ENCODE measurements at regions not wholly inside any gene's neighbourhood (a gene's known extent, or its start where the extent isn't known, plus 50 kb on each side); places are given as distances from the start of the nearest gene placed in this dataset.

DNA sequence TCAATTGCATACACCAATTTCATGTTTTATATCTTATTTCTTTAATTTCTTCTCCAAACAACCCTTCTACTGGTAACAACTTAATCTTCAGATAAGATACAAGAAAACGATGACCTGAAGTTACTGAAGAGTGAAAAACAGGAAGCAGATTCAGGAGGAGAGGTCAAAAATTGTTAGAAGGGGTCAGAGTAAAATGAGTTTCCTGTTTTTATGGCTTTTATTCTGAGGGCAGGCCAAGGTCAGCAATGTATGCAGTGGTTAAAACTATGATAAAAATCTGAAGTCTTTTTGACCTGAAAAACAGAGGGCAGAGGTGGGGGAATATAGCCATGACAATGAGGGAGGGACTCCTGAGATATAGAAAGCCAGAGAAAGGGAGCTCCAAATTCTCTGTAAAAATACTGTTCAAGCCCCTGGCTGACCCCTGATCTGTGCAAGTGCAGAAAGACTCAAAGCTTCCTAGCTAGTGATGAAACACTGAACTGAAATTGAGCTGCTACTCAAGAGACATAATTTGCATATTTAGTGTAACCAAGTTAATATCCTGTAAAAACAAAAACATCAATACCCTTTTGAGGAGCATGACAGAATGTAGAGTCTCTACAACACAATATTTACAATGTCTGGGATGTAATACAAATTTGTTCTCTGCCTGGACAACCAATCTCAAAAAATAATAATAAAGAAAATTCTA is 514.3 kb upstream of the SEL1L start:
- no peaks in the 10 kb centered on the region for H3K36me3 ChIP-seq (ENCODE audit: control insufficient read depth in 1 of 2, insufficient read depth in 2 of 2, low read length in 1 of 2)
- no peak overlapping the region for H3K4me3 ChIP-seq (ENCODE audit: low read length in 2 of 2)
- no peaks in the 10 kb centered on the region for H3K9me3 ChIP-seq (ENCODE audit: control insufficient read depth, low read length)
- no peaks in the 10 kb centered on the region for H3K4me1 ChIP-seq (ENCODE audit: control insufficient read depth in 1 of 2, insufficient read depth in 2 of 2, low read length in 2 of 2)
- no peaks in the 10 kb centered on the region for H3K27me3 ChIP-seq (ENCODE audit: control insufficient read depth in 1 of 2, insufficient read depth in 2 of 2, low read length in 1 of 2)
- no peak for ATAC-seq (ENCODE audit: low FRiP score)
- WGBS, 2 donors = 28 to 59% methylated on average over 1 of the region's 1 CpG
- intact Hi-C loops (cut with DNase I) = no loop called here
- no peak overlapping the region for H3K27ac ChIP-seq (ENCODE audit: low read depth in 1 of 2, low read length in 2 of 2)
- no peak for DNase-seq

DNA sequence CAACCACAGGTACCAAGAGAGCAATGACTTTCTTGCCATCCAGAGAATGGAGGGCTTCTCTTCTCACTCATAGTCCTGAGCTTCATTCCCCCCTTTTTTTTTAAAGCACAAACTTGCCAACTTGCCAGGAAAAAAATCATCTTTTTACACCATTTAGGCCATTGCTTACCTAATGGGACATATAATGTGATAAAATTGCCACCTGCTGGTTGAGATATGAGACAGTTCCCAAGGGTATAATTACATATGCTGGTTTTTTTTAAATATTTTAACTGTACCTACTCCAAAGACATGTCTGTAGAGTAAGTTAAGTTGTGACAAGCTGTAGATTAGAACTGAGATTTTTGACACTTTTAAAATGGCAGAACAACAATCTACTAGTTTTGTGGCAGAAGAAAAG is 519.1 kb upstream of the SEL1L start:
- intact Hi-C loops (cut with DNase I) = no loop called here
- Histone ChIP-seq H3K4me1 (ENCODE audit: control insufficient read depth in 1 of 2, insufficient read depth in 2 of 2, low read length in 2 of 2) (peaks cover 0 to 2% of the 10 kb centered on the region in 2 donors), H3K27me3 (ENCODE audit: control insufficient read depth in 1 of 2, insufficient read depth in 2 of 2, low read length in 1 of 2) (no peaks in the 10 kb centered on the region), H3K4me3 (ENCODE audit: low read length in 2 of 2) (no peak overlapping the region), H3K36me3 (ENCODE audit: control insufficient read depth in 1 of 2, insufficient read depth in 2 of 2, low read length in 1 of 2) (no peaks in the 10 kb centered on the region), H3K27ac (ENCODE audit: low read depth in 1 of 2, low read length in 2 of 2) (no peak overlapping the region), H3K9me3 (ENCODE audit: control insufficient read depth, low read length) (no peaks in the 10 kb centered on the region)
- DNase-seq (no peak), ATAC-seq (ENCODE audit: low FRiP score) (no peak)

DNA sequence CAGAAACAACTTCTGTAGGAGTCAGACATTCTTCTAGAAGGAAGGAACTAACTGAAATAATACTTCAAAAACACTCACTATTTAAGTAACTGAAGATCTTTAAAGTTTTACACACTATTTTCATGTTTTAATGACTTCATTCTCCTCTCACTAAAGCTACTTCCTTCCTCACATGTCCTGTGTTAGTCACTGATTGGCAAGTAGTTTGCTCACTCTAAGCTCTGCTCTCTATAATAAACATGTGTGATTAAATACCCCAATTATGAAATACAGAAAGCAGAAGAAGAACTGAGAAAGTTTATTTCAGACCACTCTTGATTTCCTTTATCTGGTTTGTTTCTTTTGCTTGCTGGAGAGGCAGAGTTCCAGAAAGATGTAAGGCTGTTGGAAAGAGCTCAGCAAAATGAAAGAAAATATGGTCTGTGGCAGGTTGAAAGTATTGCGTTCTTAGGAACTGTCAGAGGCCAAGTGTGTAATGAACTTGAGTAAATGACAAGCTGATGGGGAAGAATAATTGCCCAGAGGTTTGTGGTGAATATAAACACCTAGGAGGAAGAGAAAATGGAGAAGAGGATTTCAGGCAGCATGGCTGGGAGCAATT is 522.0 kb upstream of the SEL1L start:
- intact Hi-C loops (cut with DNase I) = no loop called here
- ATAC-seq (ENCODE audit: low FRiP score) (no peak), DNase-seq (no peak)
- H3K9me3 ChIP-seq (ENCODE audit: control insufficient read depth, low read length) = no peaks in the 10 kb centered on the region
- H3K27ac ChIP-seq (ENCODE audit: low read depth in 1 of 2, low read length in 2 of 2) = no peak overlapping the region
- no peaks in the 10 kb centered on the region for H3K36me3 ChIP-seq (ENCODE audit: control insufficient read depth in 1 of 2, insufficient read depth in 2 of 2, low read length in 1 of 2)
- H3K4me3 ChIP-seq (ENCODE audit: low read length in 2 of 2) = no peak overlapping the region
- no peaks in the 10 kb centered on the region for H3K27me3 ChIP-seq (ENCODE audit: control insufficient read depth in 1 of 2, insufficient read depth in 2 of 2, low read length in 1 of 2)
- H3K4me1 ChIP-seq (ENCODE audit: control insufficient read depth in 1 of 2, insufficient read depth in 2 of 2, low read length in 2 of 2) = peaks cover 0 to 2% of the 10 kb centered on the region in 2 donors
- 3 to 8% methylated on average over 1 of the region's 1 CpG for WGBS, 2 donors

DNA sequence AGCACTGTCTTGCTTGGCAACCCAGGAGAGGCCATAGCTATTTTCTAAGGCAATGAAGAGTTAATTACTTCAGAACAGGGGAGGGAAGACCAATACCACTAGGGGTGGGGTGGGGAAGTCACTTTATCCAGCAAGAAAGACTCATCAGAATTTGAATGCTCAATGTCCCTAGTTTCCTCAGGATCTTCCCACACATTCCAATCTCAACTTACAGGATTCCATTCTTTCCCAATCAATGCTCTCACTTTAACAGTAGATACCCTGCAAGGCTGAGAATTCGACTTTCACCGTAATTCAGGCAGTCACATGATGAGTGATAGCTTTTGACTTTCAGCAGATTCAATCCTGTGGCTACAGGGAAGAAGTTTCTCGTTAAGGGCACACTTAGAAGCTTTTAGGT is 526.6 kb upstream of the SEL1L start:
- H3K4me1 ChIP-seq (ENCODE audit: control insufficient read depth in 1 of 2, insufficient read depth in 2 of 2, low read length in 2 of 2) = peaks cover 0 to 2% of the 10 kb centered on the region in 2 donors
- no peak overlapping the region for H3K4me3 ChIP-seq (ENCODE audit: low read length in 2 of 2)
- intact Hi-C loops (cut with DNase I) = no loop called here
- ATAC-seq (ENCODE audit: low FRiP score) (no peak), DNase-seq (no peak)
- no peaks in the 10 kb centered on the region for H3K27me3 ChIP-seq (ENCODE audit: control insufficient read depth in 1 of 2, insufficient read depth in 2 of 2, low read length in 1 of 2)
- H3K9me3 ChIP-seq (ENCODE audit: control insufficient read depth, low read length) = no peaks in the 10 kb centered on the region
- H3K27ac ChIP-seq (ENCODE audit: low read depth in 1 of 2, low read length in 2 of 2) = no peak overlapping the region
- H3K36me3 ChIP-seq (ENCODE audit: control insufficient read depth in 1 of 2, insufficient read depth in 2 of 2, low read length in 1 of 2) = no peaks in the 10 kb centered on the region
- 51 to 52% methylated on average over 3 of the region's 3 CpGs for WGBS, 2 donors

DNA sequence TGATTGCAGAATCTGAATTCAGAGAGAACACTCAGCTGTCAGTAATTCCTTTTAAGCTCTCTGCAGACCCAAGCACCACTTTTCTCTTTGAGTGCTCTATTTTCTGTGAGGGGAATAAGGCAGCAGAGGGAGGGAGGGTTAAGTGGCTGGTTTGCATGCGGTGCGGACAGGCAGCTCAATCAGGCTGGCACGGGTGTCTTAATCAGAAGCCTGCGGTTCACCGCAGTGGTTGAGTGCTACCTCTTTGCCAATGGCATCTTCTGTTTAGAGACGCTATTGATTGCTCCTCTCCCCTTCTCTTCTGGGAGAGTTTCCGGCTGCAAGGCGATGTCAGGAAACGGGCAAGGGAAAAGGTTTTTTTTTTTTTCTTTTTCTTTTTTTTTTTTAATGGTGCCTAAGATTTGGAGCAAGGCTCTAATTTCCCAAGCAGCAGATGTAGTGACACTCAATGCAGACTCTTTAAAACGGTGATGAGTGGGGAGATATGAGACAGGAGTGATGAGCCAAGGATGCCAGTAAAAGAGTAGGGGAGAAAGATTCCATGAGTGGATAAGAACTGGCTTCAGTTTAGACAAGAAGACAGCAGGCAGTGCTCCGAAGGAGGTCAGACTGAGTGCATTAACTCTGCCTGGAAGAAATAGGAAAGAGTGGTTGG is 533.7 kb upstream of the SEL1L start:
- intact Hi-C loops (cut with DNase I) = no loop called here
- Histone ChIP-seq H3K27me3 (ENCODE audit: control insufficient read depth in 1 of 2, insufficient read depth in 2 of 2, low read length in 1 of 2) (no peaks in the 10 kb centered on the region), H3K9me3 (ENCODE audit: control insufficient read depth, low read length) (no peaks in the 10 kb centered on the region), H3K36me3 (ENCODE audit: control insufficient read depth in 1 of 2, insufficient read depth in 2 of 2, low read length in 1 of 2) (no peaks in the 10 kb centered on the region), H3K4me3 (ENCODE audit: low read length in 2 of 2) (no peak overlapping the region), H3K27ac (ENCODE audit: low read depth in 1 of 2, low read length in 2 of 2) (no peak overlapping the region), H3K4me1 (ENCODE audit: control insufficient read depth in 1 of 2, insufficient read depth in 2 of 2, low read length in 2 of 2) (no peaks in the 10 kb centered on the region)
- 60 to 64% methylated on average over 11 of the region's 11 CpGs for WGBS, 2 donors
- ATAC-seq (ENCODE audit: low FRiP score) (no peak), DNase-seq (no peak)

DNA sequence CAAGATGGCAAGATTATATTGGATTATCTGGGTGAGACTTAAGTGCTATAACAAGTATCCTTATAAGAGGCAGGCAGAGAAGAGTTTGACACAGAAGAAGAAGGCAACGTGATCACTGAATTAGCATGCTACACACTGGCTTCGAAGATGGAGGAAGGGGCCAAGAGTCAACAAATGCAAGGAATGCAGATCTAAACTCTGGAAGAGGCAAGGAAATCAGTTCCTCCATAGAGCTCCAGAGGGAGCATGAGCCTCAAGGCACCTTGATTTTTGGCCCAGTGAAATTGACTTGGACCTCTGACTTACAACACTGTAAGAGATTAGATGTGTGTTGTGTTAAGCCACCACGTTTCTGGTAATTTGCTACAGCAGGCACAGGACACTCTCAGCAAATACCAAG is 536.4 kb upstream of the SEL1L start:
- intact Hi-C loops (cut with DNase I) = no loop called here
- H3K36me3 ChIP-seq (ENCODE audit: control insufficient read depth in 1 of 2, insufficient read depth in 2 of 2, low read length in 1 of 2) = no peaks in the 10 kb centered on the region
- DNase-seq (no peak), ATAC-seq (ENCODE audit: low FRiP score) (no peak)
- H3K27ac ChIP-seq (ENCODE audit: low read depth in 1 of 2, low read length in 2 of 2) = no peak overlapping the region
- H3K9me3 ChIP-seq (ENCODE audit: control insufficient read depth, low read length) = no peaks in the 10 kb centered on the region
- no peaks in the 10 kb centered on the region for H3K4me1 ChIP-seq (ENCODE audit: control insufficient read depth in 1 of 2, insufficient read depth in 2 of 2, low read length in 2 of 2)
- no peaks in the 10 kb centered on the region for H3K27me3 ChIP-seq (ENCODE audit: control insufficient read depth in 1 of 2, insufficient read depth in 2 of 2, low read length in 1 of 2)
- WGBS, 2 donors = 52 to 62% methylated on average over 3 of the region's 3 CpGs
- no peak overlapping the region for H3K4me3 ChIP-seq (ENCODE audit: low read length in 2 of 2)

DNA sequence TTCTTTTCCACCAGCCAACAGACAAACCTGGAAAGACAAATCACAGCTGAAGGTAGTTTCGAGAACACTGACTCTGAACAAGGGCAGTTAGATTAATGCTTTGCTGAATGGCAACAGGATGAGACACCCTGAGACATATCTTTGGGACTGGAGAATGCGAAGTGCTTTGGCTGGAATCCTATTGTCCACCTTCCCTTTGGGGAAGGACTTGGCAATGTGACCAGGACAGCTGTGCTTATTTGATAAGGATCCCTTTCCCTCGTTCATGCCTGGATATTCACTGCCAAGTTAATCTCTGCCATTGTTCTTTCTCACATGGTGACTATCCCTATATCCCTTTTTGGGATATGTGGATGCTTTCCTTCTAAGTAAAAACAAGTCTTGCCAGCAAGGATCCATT is 537.1 kb upstream of the SEL1L start:
- Histone ChIP-seq H3K27me3 (ENCODE audit: control insufficient read depth in 1 of 2, insufficient read depth in 2 of 2, low read length in 1 of 2) (no peaks in the 10 kb centered on the region), H3K9me3 (ENCODE audit: control insufficient read depth, low read length) (no peaks in the 10 kb centered on the region), H3K27ac (ENCODE audit: low read depth in 1 of 2, low read length in 2 of 2) (no peak overlapping the region), H3K36me3 (ENCODE audit: control insufficient read depth in 1 of 2, insufficient read depth in 2 of 2, low read length in 1 of 2) (no peaks in the 10 kb centered on the region), H3K4me1 (ENCODE audit: control insufficient read depth in 1 of 2, insufficient read depth in 2 of 2, low read length in 2 of 2) (no peaks in the 10 kb centered on the region), H3K4me3 (ENCODE audit: low read length in 2 of 2) (no peak overlapping the region)
- intact Hi-C loops (cut with DNase I) = no loop called here
- no peak for DNase-seq
- WGBS, 2 donors = 57 to 63% methylated on average over 3 of the region's 3 CpGs
- ATAC-seq (ENCODE audit: low FRiP score) = no peak

DNA sequence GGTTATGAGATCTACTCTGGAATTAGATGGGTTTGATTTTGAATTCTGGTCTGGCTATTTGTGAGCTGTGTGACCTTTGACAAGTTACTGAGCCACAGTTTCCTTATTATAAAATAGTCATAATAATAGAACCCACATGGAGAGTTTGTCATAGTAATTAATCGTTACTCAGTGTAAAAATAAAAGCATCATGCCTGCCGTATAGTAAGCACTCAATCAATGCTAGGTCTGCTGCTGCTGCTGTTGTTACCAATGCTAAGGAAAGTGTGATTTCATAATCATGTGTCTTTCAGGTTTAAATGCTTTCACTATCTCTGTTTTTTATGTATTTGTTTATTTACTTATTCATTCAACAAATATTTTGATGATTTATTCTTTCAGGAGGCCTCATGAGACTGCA is 539.9 kb upstream of the SEL1L start:
- no peaks in the 10 kb centered on the region for H3K36me3 ChIP-seq (ENCODE audit: control insufficient read depth in 1 of 2, insufficient read depth in 2 of 2, low read length in 1 of 2)
- ATAC-seq (ENCODE audit: low FRiP score) = no peak
- DNase-seq = no peak
- no peak overlapping the region for H3K4me3 ChIP-seq (ENCODE audit: low read length in 2 of 2)
- no peak overlapping the region for H3K27ac ChIP-seq (ENCODE audit: low read depth in 1 of 2, low read length in 2 of 2)
- intact Hi-C loops (cut with DNase I) = no loop called here
- no peaks in the 10 kb centered on the region for H3K27me3 ChIP-seq (ENCODE audit: control insufficient read depth in 1 of 2, insufficient read depth in 2 of 2, low read length in 1 of 2)
- H3K9me3 ChIP-seq (ENCODE audit: control insufficient read depth, low read length) = no peaks in the 10 kb centered on the region
- no peaks in the 10 kb centered on the region for H3K4me1 ChIP-seq (ENCODE audit: control insufficient read depth in 1 of 2, insufficient read depth in 2 of 2, low read length in 2 of 2)
- WGBS, 2 donors = 58 to 63% methylated on average over 2 of the region's 2 CpGs

DNA sequence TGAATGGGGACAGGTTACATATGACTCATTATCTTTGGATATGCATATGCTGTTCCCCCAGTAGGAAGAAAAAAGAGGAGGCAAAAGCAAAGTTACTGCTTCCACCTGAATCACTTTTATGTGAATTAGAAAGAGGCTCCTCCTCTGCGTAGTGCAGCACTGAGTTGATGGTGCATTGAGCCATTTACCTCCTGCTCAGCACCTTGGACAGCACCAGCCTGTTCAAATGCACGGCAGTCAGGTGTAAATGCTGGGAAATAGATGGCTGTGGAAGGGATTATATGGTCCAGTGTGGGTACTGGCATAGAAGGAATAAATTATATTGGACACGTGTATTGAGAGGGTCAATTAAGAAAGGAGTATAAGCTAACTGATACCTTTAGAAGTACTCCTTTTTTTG is 541.9 kb upstream of the SEL1L start:
- peaks cover 3% of the 10 kb centered on the region for H3K9me3 ChIP-seq (ENCODE audit: control insufficient read depth, low read length)
- H3K27me3 ChIP-seq (ENCODE audit: control insufficient read depth in 1 of 2, insufficient read depth in 2 of 2, low read length in 1 of 2) = no peaks in the 10 kb centered on the region
- DNase-seq (peak; percentile 51 to 79), ATAC-seq (ENCODE audit: low FRiP score) (peak; percentile 59)
- H3K4me1 ChIP-seq (ENCODE audit: control insufficient read depth in 1 of 2, insufficient read depth in 2 of 2, low read length in 2 of 2) = no peaks in the 10 kb centered on the region
- H3K27ac ChIP-seq (ENCODE audit: low read depth in 1 of 2, low read length in 2 of 2) = no peak overlapping the region
- intact Hi-C loops (cut with DNase I) = no loop called here
- H3K4me3 ChIP-seq (ENCODE audit: low read length in 2 of 2) = no peak overlapping the region
- H3K36me3 ChIP-seq (ENCODE audit: control insufficient read depth in 1 of 2, insufficient read depth in 2 of 2, low read length in 1 of 2) = no peaks in the 10 kb centered on the region
- 5 to 10% methylated on average over 3 of the region's 3 CpGs for WGBS, 2 donors

Data from aorta (tissue), 5 donors.